AML-193 (cell line): ENCODE measurements at regions not wholly inside any gene's neighbourhood (a gene's known extent, or its start where the extent isn't known, plus 50 kb on each side); places are given as distances from the start of the nearest gene placed in this dataset.

ENCODE experiments used
- DNase-seq, 2 experiments: peaks; one replicate each; lab custom pipeline; 2025; lab: John Stamatoyannopoulos, UW

- no peak for DNase-seq
Observed at GRCh38 chr13:34620862-34621261, 321.2 kb upstream of the NBEA start.

GRCh38 chr13:34623331-34623730 lies 318.7 kb upstream of the NBEA start:
- DNase-seq: no peak

GRCh38 chr13:34627509-34628208 lies 314.4 kb upstream of the NBEA start:
- no peak for DNase-seq

GRCh38 chr13:34628209-34628682 lies 313.8 kb upstream of the NBEA start:
- no peak for DNase-seq

- no peak for DNase-seq
Observed at GRCh38 chr13:34634448-34634847, 307.6 kb upstream of the NBEA start.

- no peak for DNase-seq
Observed at GRCh38 chr13:34637138-34637537, 304.9 kb upstream of the NBEA start.

GRCh38 chr13:34637636-34638035 lies 304.4 kb upstream of the NBEA start:
- no peak for DNase-seq

GRCh38 chr13:34638897-34639296 lies 303.2 kb upstream of the NBEA start:
- no peak for DNase-seq

GRCh38 chr13:34640179-34640992 lies 301.7 kb upstream of the NBEA start:
- no peak for DNase-seq

- no peak for DNase-seq
Observed at GRCh38 chr13:34640993-34641330, 301.1 kb upstream of the NBEA start.

- no peak for DNase-seq
Observed at GRCh38 chr13:34647379-34648150, 294.5 kb upstream of the NBEA start.

- no peak for DNase-seq
Observed at GRCh38 chr13:34654203-34654602, 287.9 kb upstream of the NBEA start.

GRCh38 chr13:34654647-34655046 lies 287.4 kb upstream of the NBEA start:
- DNase-seq: no peak

GRCh38 chr13:34655554-34655953 lies 286.5 kb upstream of the NBEA start:
- DNase-seq: no peak

- no peak for DNase-seq
Observed at GRCh38 chr13:34657716-34658115, 284.4 kb upstream of the NBEA start.

- no peak for DNase-seq
Observed at GRCh38 chr13:34667286-34668218, 274.5 kb upstream of the NBEA start.

GRCh38 chr13:34671137-34671536 lies 270.9 kb upstream of the NBEA start:
- no peak for DNase-seq

GRCh38 chr13:34672631-34673030 lies 269.4 kb upstream of the NBEA start:
- no peak for DNase-seq

- no peak for DNase-seq
Observed at GRCh38 chr13:34675626-34676025, 266.4 kb upstream of the NBEA start.

GRCh38 chr13:34678154-34678553 lies 263.9 kb upstream of the NBEA start:
- no peak for DNase-seq

GRCh38 chr13:34681405-34681955 lies 260.6 kb upstream of the NBEA start:
- no peak for DNase-seq
